Adipocyte (in vitro differentiated cells): ENCODE measurements at regions not wholly inside any gene's neighbourhood (a gene's known extent, or its start where the extent isn't known, plus 50 kb on each side); places are given as distances from the start of the nearest gene placed in this dataset.
A peak's percentile ranks its signal among the peaks of the same experiment; 100 is the strongest.

Experiments used
- DNase-seq: peaks from one replicate; pipeline ENCODE4 v3.0.0-alpha.2; 2015; ENCODE audit warnings: low read depth
- H3K27me3 ChIP-seq: replicated peaks from 2 replicates; pipeline ENCODE4 v1.7.0; 2013; ENCODE audit warnings: mild to moderate bottlenecking, low read length, moderate library complexity; ENCODE audit not compliant: control insufficient read depth, insufficient read depth
- H3K36me3 ChIP-seq: 2 replicates; pipeline ENCODE4 v1.7.0; 2013; ENCODE audit warnings: low read length, mild to moderate bottlenecking, moderate library complexity; ENCODE audit not compliant: control insufficient read depth, insufficient read depth, severe bottlenecking
- H3K4me1 ChIP-seq: 2 replicates; pipeline ENCODE4 v1.7.0; 2013; ENCODE audit warnings: mild to moderate bottlenecking, low read length, moderate library complexity; ENCODE audit not compliant: control insufficient read depth, insufficient read depth
- H3K4me3 ChIP-seq: 2 replicates; pipeline ENCODE4 v1.7.0; 2013; ENCODE audit warnings: mild to moderate bottlenecking, low read length, moderate library complexity
- H3K9ac ChIP-seq: 2 replicates; pipeline ENCODE4 v1.7.0; 2013; ENCODE audit warnings: mild to moderate bottlenecking, low read length, moderate library complexity
- H3K9me3 ChIP-seq: 2 replicates; pipeline ENCODE4 v1.7.0; 2013; ENCODE audit warnings: mild to moderate bottlenecking, low read length, moderate library complexity; ENCODE audit not compliant: control insufficient read depth

- H3K4me1 ChIP-seq, result peaks cover 20% of the 10 kb centered on the region
- H3K36me3 ChIP-seq, result no peaks in the 10 kb centered on the region
- no peaks in the 10 kb centered on the region for H3K27me3 ChIP-seq
- H3K9ac ChIP-seq, result no peak overlapping the region
- no peak overlapping the region for H3K4me3 ChIP-seq
- H3K9me3 ChIP-seq, result no peaks in the 10 kb centered on the region
- no peak for DNase-seq
These were observed 212.7 kb upstream of the P2RY1 start for GRCh38 chr3:152621967-152622810.

- H3K27me3 ChIP-seq, result no peaks in the 10 kb centered on the region
- H3K9me3 ChIP-seq, result no peaks in the 10 kb centered on the region
- H3K36me3 ChIP-seq, result no peaks in the 10 kb centered on the region
- no peak overlapping the region for H3K4me3 ChIP-seq
- H3K9ac ChIP-seq, result no peak overlapping the region
- H3K4me1 ChIP-seq, result peaks cover 20% of the 10 kb centered on the region
- DNase-seq, result no peak
These were observed 212.1 kb upstream of the P2RY1 start for GRCh38 chr3:152622811-152623167.

- Histone ChIP-seq H3K27me3 (no peaks in the 10 kb centered on the region), H3K9ac (no peak overlapping the region), H3K4me1 (peaks cover 20% of the 10 kb centered on the region), H3K9me3 (no peaks in the 10 kb centered on the region), H3K4me3 (no peak overlapping the region), H3K36me3 (no peaks in the 10 kb centered on the region)
- no peak for DNase-seq
These were observed 211.5 kb upstream of the P2RY1 start for GRCh38 chr3:152623286-152623911.

- no peaks in the 10 kb centered on the region for H3K9me3 ChIP-seq
These were observed 208.7 kb upstream of the P2RY1 start for GRCh38 chr3:152626226-152626625.

GRCh38 chr3:152628496-152628895, 206.4 kb upstream of the P2RY1 start:
- Histone ChIP-seq H3K27me3 (no peaks in the 10 kb centered on the region), H3K4me1 (peaks cover 3% of the 10 kb centered on the region), H3K4me3 (no peak overlapping the region), H3K9me3 (no peaks in the 10 kb centered on the region), H3K9ac (no peak overlapping the region), H3K36me3 (no peaks in the 10 kb centered on the region)
- no peak for DNase-seq

More at GRCh38 chr3:152626226-152626625, 208.7 kb upstream of the P2RY1 start:
- Histone ChIP-seq H3K36me3 (no peaks in the 10 kb centered on the region), H3K9ac (no peak overlapping the region), H3K4me1 (peaks cover 7% of the 10 kb centered on the region), H3K4me3 (no peak overlapping the region), H3K27me3 (no peaks in the 10 kb centered on the region)
- no peak for DNase-seq

- H3K9ac ChIP-seq, result no peak overlapping the region
- no peaks in the 10 kb centered on the region for H3K9me3 ChIP-seq
- H3K4me3 ChIP-seq, result no peak overlapping the region
- no peaks in the 10 kb centered on the region for H3K36me3 ChIP-seq
- peaks cover 3% of the 10 kb centered on the region for H3K4me1 ChIP-seq
- DNase-seq, result no peak
- no peaks in the 10 kb centered on the region for H3K27me3 ChIP-seq
These were observed 205.4 kb upstream of the P2RY1 start for GRCh38 chr3:152629363-152630122.

- no peak for DNase-seq
- Histone ChIP-seq H3K36me3 (no peaks in the 10 kb centered on the region), H3K27me3 (no peaks in the 10 kb centered on the region), H3K4me1 (peaks cover 10% of the 10 kb centered on the region), H3K9ac (no peak overlapping the region), H3K4me3 (no peak overlapping the region), H3K9me3 (no peaks in the 10 kb centered on the region)
These were observed 199.5 kb upstream of the P2RY1 start for GRCh38 chr3:152635389-152635788.

- Histone ChIP-seq H3K36me3 (no peaks in the 10 kb centered on the region), H3K9me3 (no peaks in the 10 kb centered on the region), H3K4me3 (no peak overlapping the region), H3K9ac (no peak overlapping the region), H3K27me3 (no peaks in the 10 kb centered on the region), H3K4me1 (peaks cover 10% of the 10 kb centered on the region)
- no peak for DNase-seq
These were observed 198.3 kb upstream of the P2RY1 start for GRCh38 chr3:152636651-152637050.

GRCh38 chr3:152638214-152638613, 196.7 kb upstream of the P2RY1 start:
- H3K27me3 ChIP-seq, result no peaks in the 10 kb centered on the region
- no peak overlapping the region for H3K4me3 ChIP-seq
- DNase-seq, result no peak
- peaks cover 10% of the 10 kb centered on the region for H3K4me1 ChIP-seq
- no peaks in the 10 kb centered on the region for H3K9me3 ChIP-seq
- H3K36me3 ChIP-seq, result no peaks in the 10 kb centered on the region
- no peak overlapping the region for H3K9ac ChIP-seq

GRCh38 chr3:152638707-152639450, 196.1 kb upstream of the P2RY1 start:
- H3K4me3 ChIP-seq, result no peak overlapping the region
- no peaks in the 10 kb centered on the region for H3K27me3 ChIP-seq
- no peaks in the 10 kb centered on the region for H3K9me3 ChIP-seq
- H3K36me3 ChIP-seq, result no peaks in the 10 kb centered on the region
- peak; percentile 37 for DNase-seq
- no peak overlapping the region for H3K9ac ChIP-seq
- peaks cover 10% of the 10 kb centered on the region for H3K4me1 ChIP-seq

GRCh38 chr3:152641198-152641597, 193.7 kb upstream of the P2RY1 start:
- H3K9ac ChIP-seq, result no peak overlapping the region
- H3K4me3 ChIP-seq, result no peak overlapping the region
- H3K36me3 ChIP-seq, result no peaks in the 10 kb centered on the region
- H3K27me3 ChIP-seq, result no peaks in the 10 kb centered on the region
- H3K4me1 ChIP-seq, result peaks cover 10% of the 10 kb centered on the region
- no peak for DNase-seq
- H3K9me3 ChIP-seq, result peaks cover 4% of the 10 kb centered on the region
